ENCODE measurements at regions not wholly inside any gene's neighbourhood (a gene's known extent, or its start where the extent isn't known, plus 50 kb on each side); places are given as distances from the start of the nearest gene placed in this dataset.

- no peaks in the 10 kb centered on the region for H3K9me3 Mint-ChIP-seq (ENCODE audit: low read depth)
- H3K4me1 Mint-ChIP-seq, result no peaks in the 10 kb centered on the region
- H3K4me3 Mint-ChIP-seq, result no peak overlapping the region
- no peak overlapping the region for H3K27ac Mint-ChIP-seq
- H3K27me3 Mint-ChIP-seq, result peaks cover 5% of the 10 kb centered on the region
- DNase-seq (no peak), ATAC-seq (no peak)
- H3K36me3 Mint-ChIP-seq, result no peaks in the 10 kb centered on the region
- CTCF ChIA-PET, result no interaction called here
These were observed 109.9 kb upstream of the SORBS2 start for GRCh38 chr4:185921583-185922555.

- H3K27ac Mint-ChIP-seq, result no peak overlapping the region
- no peak overlapping the region for H3K4me3 Mint-ChIP-seq
- DNase-seq, result no peak
- no peak for ATAC-seq
- H3K9me3 Mint-ChIP-seq (ENCODE audit: low read depth), result no peaks in the 10 kb centered on the region
- CTCF ChIA-PET, result no interaction called here
- H3K27me3 Mint-ChIP-seq, result peaks cover 2% of the 10 kb centered on the region
- no peaks in the 10 kb centered on the region for H3K36me3 Mint-ChIP-seq
- no peaks in the 10 kb centered on the region for H3K4me1 Mint-ChIP-seq
These were observed 112.6 kb upstream of the SORBS2 start for GRCh38 chr4:185924458-185925044.

GRCh38 chr4:185925910-185926360, 113.9 kb upstream of the SORBS2 start:
- no peak for DNase-seq
- Mint-ChIP-seq H3K27me3 (peaks cover 2% of the 10 kb centered on the region), H3K9me3 (ENCODE audit: low read depth) (no peaks in the 10 kb centered on the region), H3K4me3 (no peak overlapping the region), H3K27ac (no peak overlapping the region), H3K36me3 (no peaks in the 10 kb centered on the region), H3K4me1 (no peaks in the 10 kb centered on the region)
- CTCF ChIA-PET, result no interaction called here
- no peak for ATAC-seq

- H3K4me1 Mint-ChIP-seq, result no peaks in the 10 kb centered on the region
- ATAC-seq, result no peak
These were observed 119.4 kb upstream of the SORBS2 start for GRCh38 chr4:185931375-185931774.

GRCh38 chr4:185931986-185932385, 120.0 kb upstream of the SORBS2 start:
- no peak overlapping the region for H3K27ac Mint-ChIP-seq
- ATAC-seq (no peak), DNase-seq (no peak)
- no peaks in the 10 kb centered on the region for H3K36me3 Mint-ChIP-seq
- no peaks in the 10 kb centered on the region for H3K27me3 Mint-ChIP-seq
- no peaks in the 10 kb centered on the region for H3K4me1 Mint-ChIP-seq
- H3K4me3 Mint-ChIP-seq, result no peak overlapping the region
- H3K9me3 Mint-ChIP-seq (ENCODE audit: low read depth), result no peaks in the 10 kb centered on the region
- CTCF ChIA-PET, result no interaction called here

More at GRCh38 chr4:185931375-185931774, 119.4 kb upstream of the SORBS2 start:
- no peak overlapping the region for H3K4me3 Mint-ChIP-seq
- DNase-seq, result no peak
- CTCF ChIA-PET, result no interaction called here
- H3K9me3 Mint-ChIP-seq (ENCODE audit: low read depth), result no peaks in the 10 kb centered on the region
- no peak overlapping the region for H3K27ac Mint-ChIP-seq
- H3K27me3 Mint-ChIP-seq, result no peaks in the 10 kb centered on the region
- H3K36me3 Mint-ChIP-seq, result no peaks in the 10 kb centered on the region

- Mint-ChIP-seq H3K9me3 (ENCODE audit: low read depth) (no peaks in the 10 kb centered on the region), H3K4me3 (no peak overlapping the region), H3K36me3 (no peaks in the 10 kb centered on the region), H3K27me3 (no peaks in the 10 kb centered on the region), H3K27ac (no peak overlapping the region), H3K4me1 (no peaks in the 10 kb centered on the region)
- CTCF ChIA-PET, result no interaction called here
- ATAC-seq (no peak), DNase-seq (no peak)
These were observed 120.5 kb upstream of the SORBS2 start for GRCh38 chr4:185932491-185932890.

- Mint-ChIP-seq H3K36me3 (no peaks in the 10 kb centered on the region), H3K4me1 (no peaks in the 10 kb centered on the region), H3K9me3 (ENCODE audit: low read depth) (no peaks in the 10 kb centered on the region), H3K27ac (no peak overlapping the region), H3K4me3 (no peak overlapping the region), H3K27me3 (no peaks in the 10 kb centered on the region)
- ATAC-seq (no peak), DNase-seq (no peak)
- CTCF ChIA-PET, result no interaction called here
These were observed 121.1 kb upstream of the SORBS2 start for GRCh38 chr4:185933078-185933581.

- Mint-ChIP-seq H3K4me3 (no peak overlapping the region), H3K4me1 (no peaks in the 10 kb centered on the region), H3K27ac (no peak overlapping the region), H3K27me3 (no peaks in the 10 kb centered on the region), H3K9me3 (ENCODE audit: low read depth) (no peaks in the 10 kb centered on the region), H3K36me3 (no peaks in the 10 kb centered on the region)
- DNase-seq (no peak), ATAC-seq (no peak)
- CTCF ChIA-PET, result no interaction called here
These were observed 124.8 kb upstream of the SORBS2 start for GRCh38 chr4:185936650-185937376.

- Mint-ChIP-seq H3K36me3 (no peaks in the 10 kb centered on the region), H3K9me3 (ENCODE audit: low read depth) (no peaks in the 10 kb centered on the region), H3K4me1 (no peaks in the 10 kb centered on the region), H3K27me3 (no peaks in the 10 kb centered on the region), H3K4me3 (no peak overlapping the region), H3K27ac (no peak overlapping the region)
- DNase-seq, result no peak
- CTCF ChIA-PET, result no interaction called here
- no peak for ATAC-seq
These were observed 126.7 kb upstream of the SORBS2 start for GRCh38 chr4:185938654-185939053.

GRCh38 chr4:185941461-185941860, 127.5 kb upstream of the TLR3 start:
- Mint-ChIP-seq H3K4me3 (no peak overlapping the region), H3K27me3 (no peaks in the 10 kb centered on the region), H3K4me1 (no peaks in the 10 kb centered on the region), H3K36me3 (no peaks in the 10 kb centered on the region), H3K27ac (no peak overlapping the region), H3K9me3 (ENCODE audit: low read depth) (no peaks in the 10 kb centered on the region)
- CTCF ChIA-PET, result no interaction called here
- ATAC-seq (no peak), DNase-seq (no peak)

- Mint-ChIP-seq H3K4me1 (no peaks in the 10 kb centered on the region), H3K27me3 (no peaks in the 10 kb centered on the region), H3K36me3 (no peaks in the 10 kb centered on the region), H3K27ac (no peak overlapping the region), H3K4me3 (no peak overlapping the region), H3K9me3 (ENCODE audit: low read depth) (no peaks in the 10 kb centered on the region)
- CTCF ChIA-PET, result no interaction called here
- ATAC-seq (no peak), DNase-seq (no peak)
These were observed 123.7 kb upstream of the TLR3 start for GRCh38 chr4:185945252-185945651.

- CTCF ChIA-PET, result no interaction called here
- Mint-ChIP-seq H3K9me3 (ENCODE audit: low read depth) (no peaks in the 10 kb centered on the region), H3K4me3 (no peak overlapping the region), H3K27me3 (no peaks in the 10 kb centered on the region), H3K36me3 (no peaks in the 10 kb centered on the region), H3K27ac (no peak overlapping the region), H3K4me1 (no peaks in the 10 kb centered on the region)
- DNase-seq (no peak), ATAC-seq (no peak)
These were observed 123.0 kb upstream of the TLR3 start for GRCh38 chr4:185945906-185946305.

GRCh38 chr4:185950891-185951290, 118.1 kb upstream of the TLR3 start:
- Mint-ChIP-seq H3K4me1 (no peaks in the 10 kb centered on the region), H3K9me3 (ENCODE audit: low read depth) (no peaks in the 10 kb centered on the region), H3K27ac (no peak overlapping the region), H3K4me3 (no peak overlapping the region), H3K27me3 (no peaks in the 10 kb centered on the region), H3K36me3 (no peaks in the 10 kb centered on the region)
- CTCF ChIA-PET, result no interaction called here
- DNase-seq, result no peak
- no peak for ATAC-seq
